OCI-LY1 (cell line): ENCODE measurements at regions not wholly inside any gene's neighbourhood (a gene's known extent, or its start where the extent isn't known, plus 50 kb on each side); places are given as distances from the start of the nearest gene placed in this dataset.

Source experiments
- H2AFZ ChIP-seq: fragments of 200-600 bp; sonication (generic), shearing (Covaris generic); 2 replicates; pipeline ENCODE4 v1.6.0; 2014; ENCODE audit warnings: antibody characterized with exemption, mild to moderate bottlenecking, low read length
- H3F3A ChIP-seq: fragments of 200-600 bp; sonication (generic), shearing (Covaris generic); 2 replicates; pipeline ENCODE4 v1.6.0; 2014; ENCODE audit warnings: mild to moderate bottlenecking, antibody characterized with exemption, low read length, moderate library complexity; ENCODE audit not compliant: insufficient read depth
- H3K27ac ChIP-seq: fragments of 200-600 bp; sonication (generic); 2 replicates; pipeline ENCODE4 v1.5.1; 2014; ENCODE audit warnings: low read length, mixed run types, mild to moderate bottlenecking, low read depth; ENCODE audit not compliant: poor library complexity, severe bottlenecking
- H3K27me3 ChIP-seq: fragments of 200-600 bp; sonication (generic); 2 replicates; pipeline ENCODE4 v1.6.0; 2014; ENCODE audit warnings: antibody characterized with exemption, mild to moderate bottlenecking, low read length, moderate library complexity; ENCODE audit not compliant: insufficient read depth
- H3K36me3 ChIP-seq: fragments of 200-600 bp; sonication (generic); 2 replicates; pipeline ENCODE4 v1.6.1; 2014; ENCODE audit warnings: mild to moderate bottlenecking, antibody characterized with exemption, low read length, moderate library complexity, mixed read lengths; ENCODE audit not compliant: insufficient read depth
- H3K4me1 ChIP-seq: fragments of 200-600 bp; sonication (generic); 2 replicates; pipeline ENCODE4 v1.5.1; 2014; ENCODE audit warnings: mild to moderate bottlenecking, low read length, moderate library complexity; ENCODE audit not compliant: insufficient read depth, severe bottlenecking
- H3K4me2 ChIP-seq: fragments of 200-600 bp; sonication (generic), shearing (Covaris generic); 2 replicates; pipeline ENCODE4 v1.6.1; 2014; ENCODE audit warnings: low read length
- H3K4me3 ChIP-seq: fragments of 200-600 bp; sonication (generic); 2 replicates; pipeline ENCODE4 v1.5.1; 2014; ENCODE audit warnings: low read length, low read depth, mild to moderate bottlenecking, mixed read lengths; ENCODE audit not compliant: poor library complexity, severe bottlenecking
- H3K79me2 ChIP-seq: fragments of 200-600 bp; shearing (Covaris generic); 2 replicates; pipeline ENCODE4 v1.6.1; 2016; ENCODE audit warnings: mixed run types, low read length, mixed read lengths; ENCODE audit not compliant: insufficient read depth
- H3K9ac ChIP-seq: fragments of 200-600 bp; sonication (generic), shearing (Covaris generic); 2 replicates; pipeline ENCODE4 v1.6.1; 2014; ENCODE audit warnings: mild to moderate bottlenecking, low read length, mixed read lengths
- H3K9me2 ChIP-seq: fragments of 200-600 bp; sonication (generic), shearing (Covaris generic); 2 replicates; pipeline ENCODE4 v1.6.1; 2014; ENCODE audit warnings: low read depth, mild to moderate bottlenecking, low read length, mixed read lengths
- H3K9me3 ChIP-seq: fragments of 200-600 bp; shearing (Covaris generic); 2 replicates; pipeline ENCODE4 v1.6.1; 2014; ENCODE audit warnings: low read length, mixed read lengths
- H4K20me1 ChIP-seq: fragments of 200-600 bp; sonication (generic), shearing (Covaris generic); 2 replicates; pipeline ENCODE4 v1.6.0; 2016; ENCODE audit warnings: mild to moderate bottlenecking, low read length; ENCODE audit not compliant: insufficient read depth
- CTCF ChIP-seq: fragments of 200-600 bp; sonication (generic), shearing (Covaris generic); IDR thresholded peaks from 2 replicates; pipeline ENCODE4 v1.5.1; 2017; ENCODE audit warnings: mild to moderate bottlenecking, antibody characterized with exemption, low read length, moderate library complexity, mixed read lengths
- EZH2 ChIP-seq: fragments of 200-600 bp; sonication (generic), shearing (Covaris generic); IDR thresholded peaks from 2 replicates; pipeline ENCODE4 v1.8.0; 2017; ENCODE audit warnings: borderline replicate concordance, mixed run types, mild to moderate bottlenecking, antibody characterized with exemption, low read length, moderate library complexity, mixed read lengths

GRCh38 chr3:153599685-153600084, 437.7 kb downstream of the RAP2B start:
- Histone ChIP-seq H3K9ac (no peak overlapping the region), H3K4me1 (no peaks in the 10 kb centered on the region), H3F3A (no peaks in the 10 kb centered on the region), H3K4me2 (no peak overlapping the region), H4K20me1 (no peaks in the 10 kb centered on the region), H3K27me3 (no peaks in the 10 kb centered on the region; the same call in 1 of the 2 replicates), H3K9me2 (no peaks in the 10 kb centered on the region), H3K9me3 (no peaks in the 10 kb centered on the region), H2AFZ (no peak overlapping the region), H3K36me3 (no peaks in the 10 kb centered on the region), H3K79me2 (no peaks in the 10 kb centered on the region), H3K27ac (no peak overlapping the region), H3K4me3 (no peak overlapping the region)
- no peak for TF ChIP-seq EZH2

GRCh38 chr3:153600896-153601295, 438.9 kb downstream of the RAP2B start:
- no peak overlapping the region for H3K4me2 ChIP-seq
- no peaks in the 10 kb centered on the region for H3K36me3 ChIP-seq
- no peaks in the 10 kb centered on the region for H3K9me3 ChIP-seq
- no peaks in the 10 kb centered on the region for H4K20me1 ChIP-seq
- no peaks in the 10 kb centered on the region for H3K9me2 ChIP-seq
- no peaks in the 10 kb centered on the region for H3K4me1 ChIP-seq
- H3F3A ChIP-seq: no peaks in the 10 kb centered on the region
- H3K79me2 ChIP-seq: no peaks in the 10 kb centered on the region
- no peak overlapping the region for H3K4me3 ChIP-seq
- no peak overlapping the region for H3K27ac ChIP-seq
- no peaks in the 10 kb centered on the region; the same call in 1 of the 2 replicates for H3K27me3 ChIP-seq
- TF ChIP-seq EZH2: no peak
- H3K9ac ChIP-seq: no peak overlapping the region
- H2AFZ ChIP-seq: no peak overlapping the region

- no peak overlapping the region for H3K4me3 ChIP-seq
- TF ChIP-seq EZH2 (no peak), CTCF (no peak)
- no peak overlapping the region for H2AFZ ChIP-seq
- no peaks in the 10 kb centered on the region for H4K20me1 ChIP-seq
- H3K27me3 ChIP-seq: no peaks in the 10 kb centered on the region; the same call in 1 of the 2 replicates
- no peak overlapping the region for H3K27ac ChIP-seq
- no peaks in the 10 kb centered on the region for H3K79me2 ChIP-seq
- H3K4me2 ChIP-seq: no peak overlapping the region
- no peak overlapping the region for H3K9ac ChIP-seq
- no peaks in the 10 kb centered on the region for H3K36me3 ChIP-seq
- no peaks in the 10 kb centered on the region for H3F3A ChIP-seq
- H3K9me2 ChIP-seq: no peaks in the 10 kb centered on the region
- H3K4me1 ChIP-seq: no peaks in the 10 kb centered on the region
- no peaks in the 10 kb centered on the region for H3K9me3 ChIP-seq
Measured at GRCh38 chr3:153601374-153601853, 439.4 kb downstream of the RAP2B start.

DNA sequence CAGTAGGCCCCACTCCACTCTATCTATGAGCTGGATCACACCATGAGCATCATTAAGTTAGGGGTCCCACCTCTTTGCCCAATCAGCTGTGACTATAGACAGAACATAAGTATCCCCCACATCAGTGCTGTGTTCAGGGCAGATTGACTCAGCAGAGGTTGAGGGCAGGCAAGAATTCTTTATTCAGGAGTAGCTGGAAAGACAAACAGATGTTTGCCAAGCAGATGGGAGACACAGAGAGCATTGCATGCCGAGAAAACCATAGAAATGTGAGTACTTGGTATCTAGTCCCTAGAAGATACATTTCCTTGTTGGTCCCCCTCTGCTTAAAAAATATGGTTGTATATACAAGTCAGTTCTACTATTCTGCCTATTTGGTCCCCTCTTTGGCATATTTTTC, 440.8 kb downstream of the RAP2B start:
- H3K4me3 ChIP-seq: no peak overlapping the region
- no peaks in the 10 kb centered on the region for H3K79me2 ChIP-seq
- no peak overlapping the region for H3K9ac ChIP-seq
- H3K9me2 ChIP-seq: no peaks in the 10 kb centered on the region
- no peaks in the 10 kb centered on the region for H3K9me3 ChIP-seq
- H3K4me2 ChIP-seq: no peak overlapping the region
- no peaks in the 10 kb centered on the region for H3K36me3 ChIP-seq
- TF ChIP-seq CTCF (no peak), EZH2 (no peak)
- no peak overlapping the region for H3K27ac ChIP-seq
- H3F3A ChIP-seq: no peaks in the 10 kb centered on the region
- H3K27me3 ChIP-seq: no peaks in the 10 kb centered on the region; the same call in 1 of the 2 replicates
- H3K4me1 ChIP-seq: no peaks in the 10 kb centered on the region
- H4K20me1 ChIP-seq: no peaks in the 10 kb centered on the region
- no peak overlapping the region for H2AFZ ChIP-seq
